HG02588 (cell line): ENCODE measurements at regions not wholly inside any gene's neighbourhood (a gene's known extent, or its start where the extent isn't known, plus 50 kb on each side); places are given as distances from the start of the nearest gene placed in this dataset.
"Not testable (repeated sequence)": the region's sequence is repeated elsewhere in the genome, so short reads cannot be mapped to it uniquely, and the experiment has no call there.

Experiments used
- ATAC-seq: cut with Tn5 transposase; IDR thresholded peaks from one replicate; pipeline ENCODE4 v1.9.1; 2021; ENCODE audit warnings: mild to moderate bottlenecking, moderate library complexity; ENCODE audit not compliant: unreplicated experiment

- ATAC-seq: no peak
These were observed 1317.9 kb upstream of the SPRY2 start for GRCh38 chr13:81658598-81659370.

- ATAC-seq: no peak
These were observed 1299.2 kb upstream of the SPRY2 start for GRCh38 chr13:81639984-81640582.

GRCh38 chr13:81637457-81637856, 1296.5 kb upstream of the SPRY2 start:
- no peak for ATAC-seq

- ATAC-seq: no peak
These were observed 1295.2 kb upstream of the SPRY2 start for GRCh38 chr13:81636120-81636519.

GRCh38 chr13:81615031-81615430, 1274.1 kb upstream of the SPRY2 start:
- ATAC-seq: no peak

- ATAC-seq: no peak
These were observed 1269.7 kb upstream of the SPRY2 start for GRCh38 chr13:81610644-81611043.

GRCh38 chr13:81609335-81609734, 1268.4 kb upstream of the SPRY2 start:
- no peak for ATAC-seq

GRCh38 chr13:81606074-81606473, 1265.1 kb upstream of the SPRY2 start:
- ATAC-seq: no peak

GRCh38 chr13:81602241-81602640, 1261.3 kb upstream of the SPRY2 start:
- no peak for ATAC-seq

- ATAC-seq: no peak
These were observed 1256.2 kb upstream of the SPRY2 start for GRCh38 chr13:81597101-81597500.

- ATAC-seq: no peak
These were observed 1255.4 kb upstream of the SPRY2 start for GRCh38 chr13:81596224-81596753.

GRCh38 chr13:81591528-81592220, 1250.7 kb upstream of the SPRY2 start:
- no peak for ATAC-seq

GRCh38 chr13:81582381-81582780, 1241.5 kb upstream of the SPRY2 start:
- ATAC-seq: no peak

GRCh38 chr13:81577601-81578195, 1236.8 kb upstream of the SPRY2 start:
- no peak for ATAC-seq

- ATAC-seq: no peak
These were observed 1227.9 kb upstream of the SPRY2 start for GRCh38 chr13:81568824-81569223.

GRCh38 chr13:81565849-81566248, 1224.9 kb upstream of the SPRY2 start:
- no peak for ATAC-seq

- no peak for ATAC-seq
These were observed 1222.2 kb upstream of the SPRY2 start for GRCh38 chr13:81563091-81563490.

- no peak for ATAC-seq
These were observed 1221.7 kb upstream of the SPRY2 start for GRCh38 chr13:81562598-81562997.

GRCh38 chr13:81551036-81551435, 1210.1 kb upstream of the SPRY2 start:
- ATAC-seq: no peak

GRCh38 chr13:81546294-81546693, 1205.4 kb upstream of the SPRY2 start:
- not testable (repeated sequence) for ATAC-seq

GRCh38 chr13:81540777-81541176, 1199.9 kb upstream of the SPRY2 start:
- ATAC-seq: no peak
